ENCODE measurements at regions not wholly inside any gene's neighbourhood (a gene's known extent, or its start where the extent isn't known, plus 50 kb on each side); places are given as distances from the start of the nearest gene placed in this dataset.

DNA sequence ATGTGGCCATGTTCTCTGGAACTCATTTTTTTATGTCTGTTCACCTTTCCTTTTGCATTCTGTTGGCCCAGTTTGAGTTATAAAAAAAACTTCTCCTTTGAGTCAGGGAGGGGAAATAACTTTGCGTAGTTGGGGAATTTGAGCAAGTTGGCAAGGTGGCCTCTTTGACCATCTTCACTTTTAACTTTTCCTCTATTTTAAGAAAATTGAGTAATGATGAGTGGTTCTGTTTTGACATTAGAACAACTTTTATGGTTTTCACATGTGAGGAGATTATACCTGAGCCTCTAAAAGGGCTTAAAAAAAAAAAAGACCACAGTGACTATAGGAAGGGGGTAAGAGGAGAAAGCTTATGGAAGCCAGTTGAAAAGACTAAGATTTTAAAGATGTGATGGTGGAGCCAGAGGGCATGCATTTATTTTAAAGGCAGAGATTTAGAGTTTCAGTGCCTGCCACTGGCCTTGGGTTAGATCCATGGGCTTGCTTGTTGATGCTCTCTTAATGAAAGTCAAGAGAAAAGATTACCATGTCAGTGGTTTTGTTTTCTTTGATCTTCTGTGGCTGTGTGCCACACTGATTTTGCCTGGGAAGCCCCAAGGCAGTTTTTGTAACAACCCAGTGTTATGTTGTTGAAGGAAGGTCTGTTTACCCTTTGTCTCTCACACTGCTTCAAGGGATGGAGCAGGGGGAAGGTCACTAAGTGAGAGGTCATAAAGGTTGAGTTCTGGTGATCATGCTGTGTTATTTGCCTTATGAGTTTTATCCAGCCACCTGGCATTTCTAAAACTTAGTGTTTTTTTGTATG lies 219.7 kb upstream of the CD180 start:
- Histone ChIP-seq H3K36me3 (no peaks in the 10 kb centered on the region), H3K4me3 (no peak overlapping the region), H3K27ac (no peak overlapping the region), H3K9me3 (no peaks in the 10 kb centered on the region), H3K4me1 (no peaks in the 10 kb centered on the region), H3K27me3 (no peaks in the 10 kb centered on the region)
- TF ChIP-seq POLR2A (IDR thresholded peaks at IDR 0.05) (no peak), EP300 (IDR thresholded peaks at IDR 0.05; ENCODE audit: low read depth) (no peak), POLR2AphosphoS5 (IDR thresholded peaks at IDR 0.05) (no peak)
- TF ChIP-seq, protein P1, sequence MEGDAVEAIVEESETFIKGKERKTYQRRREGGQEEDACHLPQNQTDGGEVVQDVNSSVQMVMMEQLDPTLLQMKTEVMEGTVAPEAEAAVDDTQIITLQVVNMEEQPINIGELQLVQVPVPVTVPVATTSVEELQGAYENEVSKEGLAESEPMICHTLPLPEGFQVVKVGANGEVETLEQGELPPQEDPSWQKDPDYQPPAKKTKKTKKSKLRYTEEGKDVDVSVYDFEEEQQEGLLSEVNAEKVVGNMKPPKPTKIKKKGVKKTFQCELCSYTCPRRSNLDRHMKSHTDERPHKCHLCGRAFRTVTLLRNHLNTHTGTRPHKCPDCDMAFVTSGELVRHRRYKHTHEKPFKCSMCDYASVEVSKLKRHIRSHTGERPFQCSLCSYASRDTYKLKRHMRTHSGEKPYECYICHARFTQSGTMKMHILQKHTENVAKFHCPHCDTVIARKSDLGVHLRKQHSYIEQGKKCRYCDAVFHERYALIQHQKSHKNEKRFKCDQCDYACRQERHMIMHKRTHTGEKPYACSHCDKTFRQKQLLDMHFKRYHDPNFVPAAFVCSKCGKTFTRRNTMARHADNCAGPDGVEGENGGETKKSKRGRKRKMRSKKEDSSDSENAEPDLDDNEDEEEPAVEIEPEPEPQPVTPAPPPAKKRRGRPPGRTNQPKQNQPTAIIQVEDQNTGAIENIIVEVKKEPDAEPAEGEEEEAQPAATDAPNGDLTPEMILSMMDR (IDR thresholded peaks at IDR 0.05): no peak
- in situ Hi-C loops (cut with MboI; ENCODE audit: low pct_ligation_motif_present in 1 of 4, low pct_unique_long_range_greater_than_20kb in 1 of 4, low sequenced_read_pairs in 3 of 4) (no loop called here), intact Hi-C loops (cut with DNase I; ENCODE audit: low total_unique reads) (no loop called here)
- WGBS, 2 donors (ENCODE audit: low coverage in 1 of 2): 82 to 83% methylated on average over 1 of the region's 1 CpG
- DNase-seq: no peak

DNA sequence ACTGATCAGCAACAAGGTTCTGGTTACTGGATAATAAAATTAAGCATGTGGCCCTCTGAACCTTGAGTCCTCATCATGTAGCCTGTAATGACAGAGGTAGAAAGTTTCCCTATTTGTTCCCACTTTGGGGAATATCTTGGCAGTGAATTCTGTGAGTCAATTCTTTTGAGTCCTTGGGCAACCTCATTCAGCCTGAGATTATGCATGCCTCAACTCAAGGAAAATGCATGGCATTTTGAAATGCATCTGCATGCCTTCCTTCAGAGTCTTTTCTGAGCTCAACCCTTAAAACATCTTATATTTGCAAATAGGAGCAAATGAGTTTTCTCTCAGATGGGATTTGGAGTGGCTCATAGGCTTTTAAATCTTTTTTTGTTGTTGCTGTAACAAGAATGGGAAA lies 218.1 kb upstream of the CD180 start:
- H3K36me3 ChIP-seq: no peaks in the 10 kb centered on the region
- no peaks in the 10 kb centered on the region for H3K9me3 ChIP-seq
- H3K4me3 ChIP-seq: no peak overlapping the region
- no peak for DNase-seq
- no peak overlapping the region for H3K27ac ChIP-seq
- TF ChIP-seq POLR2A (IDR thresholded peaks at IDR 0.05): no peak
- no peak for TF ChIP-seq EP300 (IDR thresholded peaks at IDR 0.05; ENCODE audit: low read depth)
- TF ChIP-seq, protein P1 (IDR thresholded peaks at IDR 0.05): no peak
- TF ChIP-seq POLR2AphosphoS5 (IDR thresholded peaks at IDR 0.05): no peak
- in situ Hi-C loops (cut with MboI; ENCODE audit: low pct_ligation_motif_present in 1 of 4, low pct_unique_long_range_greater_than_20kb in 1 of 4, low sequenced_read_pairs in 3 of 4) (no loop called here), intact Hi-C loops (cut with DNase I; ENCODE audit: low total_unique reads) (no loop called here)
- no peaks in the 10 kb centered on the region for H3K4me1 ChIP-seq
- H3K27me3 ChIP-seq: no peaks in the 10 kb centered on the region

DNA sequence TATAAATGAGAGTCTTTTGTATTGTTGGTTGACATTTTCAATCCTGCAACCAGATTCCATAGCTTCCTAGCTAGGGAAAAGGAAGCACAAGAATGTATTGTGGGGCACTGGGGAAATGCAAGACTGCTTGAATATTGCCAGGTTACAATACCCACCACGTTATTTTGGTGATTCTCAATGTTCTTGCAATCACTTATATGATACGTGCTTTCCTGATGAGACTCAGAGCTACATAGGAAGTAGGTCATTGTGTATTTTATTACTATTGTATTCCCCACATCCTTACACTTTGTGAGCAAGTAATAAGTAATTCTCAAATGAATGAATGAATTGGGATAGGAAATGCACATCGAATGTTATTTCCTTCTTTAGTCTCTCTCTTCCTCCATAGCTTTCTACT lies 217.1 kb upstream of the CD180 start:
- Histone ChIP-seq H3K36me3 (no peaks in the 10 kb centered on the region), H3K4me3 (no peak overlapping the region), H3K4me1 (no peaks in the 10 kb centered on the region), H3K27me3 (no peaks in the 10 kb centered on the region), H3K9me3 (no peaks in the 10 kb centered on the region), H3K27ac (no peak overlapping the region)
- TF ChIP-seq, protein P1 (IDR thresholded peaks at IDR 0.05): no peak
- no peak for TF ChIP-seq POLR2AphosphoS5 (IDR thresholded peaks at IDR 0.05)
- no peak for TF ChIP-seq POLR2A (IDR thresholded peaks at IDR 0.05)
- no peak for TF ChIP-seq EP300 (IDR thresholded peaks at IDR 0.05; ENCODE audit: low read depth)
- intact Hi-C loops (cut with DNase I; ENCODE audit: low total_unique reads): no loop called here
- 83 to 86% methylated on average over 3 of the region's 3 CpGs for WGBS, 2 donors (ENCODE audit: low coverage in 1 of 2)
- in situ Hi-C loops (cut with MboI; ENCODE audit: low pct_ligation_motif_present in 1 of 4, low pct_unique_long_range_greater_than_20kb in 1 of 4, low sequenced_read_pairs in 3 of 4): no loop called here
- no peak for DNase-seq

DNA sequence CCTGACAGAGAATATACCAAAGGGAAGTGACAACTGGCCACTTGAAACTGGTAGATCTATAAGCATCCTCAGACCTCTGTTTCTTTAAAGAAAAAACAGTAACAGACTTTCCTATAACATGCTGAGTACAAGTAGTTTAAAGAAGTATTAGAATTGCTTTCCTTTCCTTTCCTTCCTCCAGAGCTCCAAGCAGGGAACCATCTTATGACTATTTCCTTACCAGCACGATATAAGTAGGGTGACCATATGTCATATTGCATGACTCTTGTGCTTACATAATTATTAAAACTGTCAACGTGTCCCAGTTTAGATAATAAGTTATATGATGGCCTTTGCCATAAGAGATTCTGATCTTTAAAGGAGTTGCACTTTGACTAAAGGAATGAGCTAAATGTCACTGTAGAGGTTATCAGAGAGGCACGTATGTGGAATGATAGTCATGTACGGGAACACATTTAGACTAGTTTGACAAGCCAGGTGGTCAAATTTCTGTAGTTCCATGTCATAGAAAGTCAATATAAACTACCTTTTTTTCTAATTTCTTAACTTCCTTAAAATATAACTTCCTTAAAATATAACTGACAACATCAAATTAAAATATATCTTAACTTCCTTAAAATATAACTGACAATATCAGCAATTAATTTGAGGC lies 212.7 kb upstream of the CD180 start:
- Histone ChIP-seq H3K27me3 (no peaks in the 10 kb centered on the region), H3K27ac (no peak overlapping the region), H3K4me1 (no peaks in the 10 kb centered on the region), H3K9me3 (no peaks in the 10 kb centered on the region), H3K4me3 (no peak overlapping the region), H3K36me3 (no peaks in the 10 kb centered on the region)
- WGBS, 2 donors (ENCODE audit: low coverage in 1 of 2): 65 to 75% methylated on average over 3 to 4 of the region's 4 CpGs
- no peak for TF ChIP-seq EP300 (IDR thresholded peaks at IDR 0.05; ENCODE audit: low read depth)
- TF ChIP-seq, protein P1 (IDR thresholded peaks at IDR 0.05): no peak
- no peak for TF ChIP-seq POLR2AphosphoS5 (IDR thresholded peaks at IDR 0.05)
- TF ChIP-seq POLR2A (IDR thresholded peaks at IDR 0.05): no peak
- intact Hi-C loops (cut with DNase I; ENCODE audit: low total_unique reads): no loop called here
- in situ Hi-C loops (cut with MboI; ENCODE audit: low pct_ligation_motif_present in 1 of 4, low pct_unique_long_range_greater_than_20kb in 1 of 4, low sequenced_read_pairs in 3 of 4): no loop called here
- DNase-seq: no peak
